NOMO-1 (cell line): ENCODE measurements at regions not wholly inside any gene's neighbourhood (a gene's known extent, or its start where the extent isn't known, plus 50 kb on each side); places are given as distances from the start of the nearest gene placed in this dataset.

ENCODE experiments used
- DNase-seq, 2 experiments: peaks; one replicate each; lab custom pipeline; 2025; ENCODE audit not compliant: unreplicated experiment in 2 of 2; lab: John Stamatoyannopoulos, UW

GRCh38 chr13:79267560-79267959 lies 138.5 kb downstream of the RBM26 start:
- DNase-seq, result no peak

GRCh38 chr13:79258489-79258888 lies 147.6 kb downstream of the RBM26 start:
- peak; percentile 48 to 69 for DNase-seq

- DNase-seq, result peak in 1 of 2 experiments; percentile 11
Measured at GRCh38 chr13:79246578-79246949, 159.5 kb downstream of the RBM26 start.

- peak in 1 of 2 experiments; percentile 30 for DNase-seq
Measured at GRCh38 chr13:79245937-79246577, 160.0 kb downstream of the RBM26 start.

- no peak for DNase-seq
Measured at GRCh38 chr13:79241697-79242096, 164.4 kb downstream of the RBM26 start.

- DNase-seq, result no peak
Measured at GRCh38 chr13:79237981-79238380, 168.1 kb downstream of the RBM26 start.

- no peak for DNase-seq
Measured at GRCh38 chr13:79231887-79232286, 174.2 kb downstream of the RBM26 start.

GRCh38 chr13:79229761-79230160 lies 176.3 kb downstream of the RBM26 start:
- no peak for DNase-seq

GRCh38 chr13:79228972-79229371 lies 177.1 kb downstream of the RBM26 start:
- DNase-seq, result no peak

- DNase-seq, result peak; percentile 44 to 86
Measured at GRCh38 chr13:79227418-79227817, 178.6 kb downstream of the RBM26 start.

GRCh38 chr13:79226938-79227337 lies 179.1 kb downstream of the RBM26 start:
- no peak for DNase-seq

GRCh38 chr13:79226250-79226649 lies 179.8 kb downstream of the RBM26 start:
- no peak for DNase-seq

- no peak for DNase-seq
Measured at GRCh38 chr13:79225487-79226232, 180.4 kb downstream of the RBM26 start.

- DNase-seq, result no peak
Measured at GRCh38 chr13:79222427-79223205, 183.4 kb downstream of the RBM26 start.

GRCh38 chr13:79212064-79212619 lies 193.9 kb downstream of the RBM26 start:
- DNase-seq, result no peak

- DNase-seq, result no peak
Measured at GRCh38 chr13:79211377-79211776, 194.7 kb downstream of the RBM26 start.

GRCh38 chr13:79197933-79198332 lies 208.1 kb downstream of the RBM26 start:
- DNase-seq, result no peak

GRCh38 chr13:79196843-79197242 lies 209.2 kb downstream of the RBM26 start:
- no peak for DNase-seq

GRCh38 chr13:79196366-79196765 lies 209.7 kb downstream of the RBM26 start:
- no peak for DNase-seq

- no peak for DNase-seq
Measured at GRCh38 chr13:79194727-79195126, 211.3 kb downstream of the RBM26 start.

- peak; percentile 89 to 97 for DNase-seq
Measured at GRCh38 chr13:79194272-79194671, 211.8 kb downstream of the RBM26 start.
